ENCODE measurements at regions not wholly inside any gene's neighbourhood (a gene's known extent, or its start where the extent isn't known, plus 50 kb on each side); places are given as distances from the start of the nearest gene placed in this dataset.

DNA sequence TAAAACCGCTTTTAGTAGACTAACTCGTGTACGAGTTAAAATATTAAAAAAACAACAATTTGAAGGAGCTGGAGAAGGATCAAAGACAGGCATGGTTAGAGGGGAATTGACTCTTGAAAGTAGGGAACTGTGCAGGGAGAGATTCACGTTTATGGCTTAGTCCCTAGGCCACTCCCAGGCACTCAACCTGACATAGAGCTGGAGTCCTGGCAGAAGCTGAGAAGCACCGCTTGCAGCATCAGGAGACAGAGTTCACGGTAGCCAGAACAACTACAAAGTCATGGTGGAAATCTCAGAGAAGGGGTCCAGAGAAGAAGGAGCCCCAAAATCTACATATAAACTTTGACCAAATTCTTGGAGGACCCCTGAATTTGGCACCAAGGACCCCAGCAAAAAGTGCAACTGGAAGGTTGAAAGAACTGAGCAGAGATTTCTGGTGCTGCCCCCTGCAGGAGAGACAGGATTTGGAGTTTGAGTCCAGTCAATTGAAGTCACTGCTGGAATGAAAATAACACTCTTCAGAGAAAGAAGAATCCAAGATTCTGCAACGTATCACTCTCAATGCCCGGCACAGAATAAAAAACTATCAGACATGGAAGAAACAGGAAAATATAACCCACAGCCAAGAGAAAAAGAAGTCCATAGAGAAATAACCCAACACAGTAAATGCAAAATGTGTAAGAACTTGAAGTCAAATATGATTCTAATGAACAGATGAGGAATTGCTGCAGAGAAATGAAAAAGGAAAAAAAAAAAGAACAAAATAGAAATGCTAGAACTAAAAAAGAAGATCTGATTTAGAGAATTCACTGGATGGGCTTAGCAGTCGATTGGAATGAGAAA lies 493.3 kb upstream of the PODXL start:
- intact Hi-C loops (cut with micrococcal nuclease) = loop anchor here (2.0 kb wide), 1 partner anchor 361 kb away; no protein-coding TSS in a partner anchor
- Mint-ChIP-seq H3K4me3 (ENCODE audit: low read depth) (no peak overlapping the region), H3K9me3 (no peaks in the 10 kb centered on the region), H3K27me3 (ENCODE audit: low read depth) (no peaks in the 10 kb centered on the region), H3K27ac (no peak overlapping the region), H3K4me1 (ENCODE audit: low read depth) (no peaks in the 10 kb centered on the region), H3K36me3 (ENCODE audit: low read depth) (no peaks in the 10 kb centered on the region)
- no peak for DNase-seq (ENCODE audit: low spot score)

DNA sequence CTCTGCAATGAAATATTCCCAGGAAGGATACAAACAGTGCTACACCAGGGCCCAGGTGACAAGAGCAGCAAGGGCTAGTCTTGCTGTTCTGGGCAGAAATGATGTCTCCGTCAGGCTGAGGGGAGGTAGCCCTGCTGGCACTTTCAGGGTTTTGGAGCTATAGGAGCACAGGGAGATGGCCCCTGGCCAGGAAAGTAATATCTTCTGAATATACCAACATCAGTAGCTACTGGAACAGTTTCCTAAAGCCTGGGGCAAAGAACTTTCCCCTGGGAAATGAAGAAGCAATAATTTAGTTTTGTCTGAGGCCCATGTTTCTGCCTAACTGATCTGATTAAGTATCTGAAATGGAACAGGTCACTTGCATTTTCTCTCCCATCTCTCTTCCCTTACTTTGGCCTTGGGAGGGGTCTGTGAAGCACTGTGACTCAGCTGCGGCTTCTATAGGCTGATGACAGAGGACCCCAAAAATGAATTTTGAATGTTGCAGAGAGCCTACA lies 489.1 kb upstream of the PODXL start:
- H3K4me3 Mint-ChIP-seq (ENCODE audit: low read depth) = no peak overlapping the region
- intact Hi-C loops (cut with micrococcal nuclease) = no loop called here

DNA sequence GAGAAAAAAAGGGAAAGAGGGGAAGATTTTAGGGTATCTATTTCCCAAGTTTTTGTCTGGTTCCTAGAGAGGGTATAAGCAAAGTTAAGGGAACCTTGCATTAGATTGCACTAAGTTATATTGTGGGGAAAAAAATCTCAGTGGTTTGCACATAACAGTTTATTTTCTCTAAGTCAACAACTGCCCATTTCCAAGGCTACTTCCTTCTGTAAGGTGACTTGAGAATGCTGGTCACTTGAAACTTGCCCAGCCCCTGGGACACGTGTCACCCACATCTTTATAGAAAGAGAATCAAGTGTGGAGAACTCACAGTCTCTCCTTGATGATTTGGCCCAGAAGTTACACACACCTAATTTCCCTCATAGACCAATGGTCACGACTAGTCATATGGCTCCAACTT lies 488.6 kb upstream of the PODXL start:
- Mint-ChIP-seq H3K4me1 (ENCODE audit: low read depth) (no peaks in the 10 kb centered on the region), H3K27ac (no peak overlapping the region), H3K4me3 (ENCODE audit: low read depth) (no peak overlapping the region), H3K36me3 (ENCODE audit: low read depth) (no peaks in the 10 kb centered on the region), H3K27me3 (ENCODE audit: low read depth) (no peaks in the 10 kb centered on the region), H3K9me3 (no peaks in the 10 kb centered on the region)
- intact Hi-C loops (cut with micrococcal nuclease) = no loop called here
- DNase-seq (ENCODE audit: low spot score) = no peak

More for the DNA sequence above, 489.1 kb upstream of the PODXL start:
- no peak for DNase-seq (ENCODE audit: low spot score)
- no peaks in the 10 kb centered on the region for H3K4me1 Mint-ChIP-seq (ENCODE audit: low read depth)
- no peak overlapping the region for H3K27ac Mint-ChIP-seq
- H3K36me3 Mint-ChIP-seq (ENCODE audit: low read depth) = no peaks in the 10 kb centered on the region
- no peaks in the 10 kb centered on the region for H3K27me3 Mint-ChIP-seq (ENCODE audit: low read depth)
- no peaks in the 10 kb centered on the region for H3K9me3 Mint-ChIP-seq

DNA sequence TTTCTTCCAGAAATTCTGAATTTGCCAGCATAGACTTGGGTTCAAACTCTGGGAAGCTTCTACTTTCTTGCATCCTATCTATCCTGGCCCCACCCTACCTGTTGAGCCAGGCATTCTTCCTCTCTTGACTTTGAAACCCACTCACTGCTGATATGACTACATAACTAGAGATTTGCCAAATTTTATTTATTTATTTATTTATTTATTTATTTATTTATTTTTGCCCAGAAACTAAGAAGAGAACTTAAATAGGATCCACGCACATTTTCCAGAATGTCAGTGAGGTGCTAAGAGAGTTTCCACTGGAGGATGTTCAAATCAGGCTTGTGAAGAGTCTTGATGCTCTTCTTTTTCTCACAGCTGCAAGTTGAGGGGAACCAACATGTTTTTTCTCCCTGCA lies 487.8 kb upstream of the PODXL start:
- no peak for DNase-seq (ENCODE audit: low spot score)
- Mint-ChIP-seq H3K4me3 (ENCODE audit: low read depth) (no peak overlapping the region), H3K36me3 (ENCODE audit: low read depth) (no peaks in the 10 kb centered on the region), H3K4me1 (ENCODE audit: low read depth) (no peaks in the 10 kb centered on the region), H3K27ac (no peak overlapping the region), H3K9me3 (no peaks in the 10 kb centered on the region), H3K27me3 (ENCODE audit: low read depth) (peaks cover 2% of the 10 kb centered on the region)
- intact Hi-C loops (cut with micrococcal nuclease) = no loop called here

DNA sequence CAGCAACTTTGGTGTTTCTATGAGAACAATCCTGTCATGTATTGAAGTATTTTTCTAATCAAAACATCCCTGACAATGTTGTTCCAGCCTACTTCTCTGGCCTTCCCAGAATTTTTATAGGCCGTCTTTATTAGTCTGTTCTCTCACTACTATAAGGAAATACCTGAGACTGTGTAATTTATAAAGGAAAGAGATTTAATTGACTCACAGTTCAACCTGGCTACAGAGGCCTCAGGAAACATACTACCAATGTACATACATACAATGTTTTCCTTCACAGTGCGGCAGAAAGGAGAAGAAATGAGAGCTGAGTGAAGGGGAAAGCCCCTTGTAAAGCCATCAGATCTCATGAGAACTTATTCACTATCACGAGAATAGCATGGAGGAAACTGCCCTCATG lies 484.7 kb upstream of the PODXL start:
- no peaks in the 10 kb centered on the region for H3K36me3 Mint-ChIP-seq (ENCODE audit: low read depth)
- H3K27ac Mint-ChIP-seq = no peak overlapping the region
- no peaks in the 10 kb centered on the region for H3K4me1 Mint-ChIP-seq (ENCODE audit: low read depth)
- peaks cover 2% of the 10 kb centered on the region for H3K27me3 Mint-ChIP-seq (ENCODE audit: low read depth)
- no peaks in the 10 kb centered on the region for H3K9me3 Mint-ChIP-seq
- intact Hi-C loops (cut with micrococcal nuclease) = no loop called here
- DNase-seq (ENCODE audit: low spot score) = no peak
- H3K4me3 Mint-ChIP-seq (ENCODE audit: low read depth) = no peak overlapping the region

DNA sequence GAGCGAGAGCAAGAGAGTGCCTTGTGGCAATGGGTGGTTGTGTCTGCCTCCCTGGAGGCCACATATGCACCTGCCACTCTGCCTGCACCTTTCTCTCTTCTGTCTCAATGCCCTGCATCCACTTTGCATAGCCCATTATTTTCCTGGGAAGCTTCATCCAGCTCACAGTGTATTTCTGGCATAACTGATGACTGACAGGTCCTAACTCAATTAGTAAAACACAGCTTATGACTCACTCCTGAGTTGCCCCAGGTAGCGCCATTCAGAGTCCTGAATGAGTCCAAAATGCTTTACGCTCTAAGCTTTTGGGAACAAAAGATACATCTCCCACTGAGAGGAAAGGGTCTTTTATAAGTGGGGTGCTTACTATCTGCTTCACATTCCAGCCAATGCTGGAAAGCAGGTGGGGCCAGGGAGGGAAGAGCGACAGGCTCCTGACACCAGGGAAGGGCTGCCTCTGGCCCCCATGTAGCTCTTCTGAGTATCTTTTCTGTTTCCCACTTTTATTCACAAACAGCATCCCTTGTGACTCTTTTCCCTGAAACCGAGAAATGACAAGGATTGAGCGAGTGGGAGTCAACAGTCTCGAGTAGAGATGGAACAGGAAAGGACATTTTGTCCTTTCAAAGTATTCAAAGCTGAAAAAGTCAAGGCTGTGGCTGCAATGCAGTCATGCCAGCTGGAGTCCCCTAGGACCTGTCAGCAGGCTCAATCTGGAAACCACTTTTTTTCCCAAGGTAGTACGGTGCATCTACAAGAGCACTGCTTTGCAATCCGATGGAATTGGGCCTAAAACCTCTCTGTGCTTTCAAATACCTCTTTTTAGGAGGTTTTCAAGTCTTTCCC lies 479.3 kb upstream of the PODXL start:
- Mint-ChIP-seq H3K36me3 (ENCODE audit: low read depth) (no peaks in the 10 kb centered on the region), H3K4me1 (ENCODE audit: low read depth) (no peaks in the 10 kb centered on the region), H3K27ac (no peak overlapping the region), H3K27me3 (ENCODE audit: low read depth) (peaks cover 2% of the 10 kb centered on the region), H3K4me3 (ENCODE audit: low read depth) (no peak overlapping the region), H3K9me3 (no peaks in the 10 kb centered on the region)
- no peak for DNase-seq (ENCODE audit: low spot score)
- intact Hi-C loops (cut with micrococcal nuclease) = no loop called here

DNA sequence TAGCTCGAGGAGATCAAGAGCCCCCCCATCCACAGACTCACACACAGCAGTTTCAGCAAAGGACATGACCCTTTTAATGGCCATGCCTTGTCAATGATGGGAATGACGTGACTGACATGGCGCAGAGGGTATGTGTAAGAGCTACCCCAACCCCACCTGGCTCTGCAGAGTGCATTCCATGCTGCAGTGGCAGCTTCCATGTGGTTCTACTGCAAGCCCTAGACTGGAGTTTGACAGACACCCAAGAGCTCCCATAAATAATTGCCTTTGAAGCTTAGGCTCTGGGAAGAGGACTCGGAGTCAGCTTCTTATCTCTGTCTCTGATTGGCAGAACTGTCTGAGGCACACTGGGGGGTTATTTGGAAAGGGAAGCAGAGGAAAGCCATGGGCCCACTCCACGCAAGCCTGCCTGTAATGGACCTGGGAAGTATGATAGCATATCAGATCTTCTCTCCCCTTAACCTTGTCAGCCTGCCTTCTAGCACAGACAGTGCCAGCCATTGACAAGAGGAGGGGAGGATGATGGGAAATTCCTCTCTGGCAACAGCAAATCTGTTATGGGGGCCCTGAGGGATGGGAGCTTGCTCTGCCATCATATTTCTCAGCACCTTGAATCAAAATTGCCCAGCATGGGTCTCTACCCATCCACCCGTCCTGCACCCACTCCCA lies 478.5 kb upstream of the PODXL start:
- Mint-ChIP-seq H3K9me3 (no peaks in the 10 kb centered on the region), H3K27me3 (ENCODE audit: low read depth) (peaks cover under 1% of the 10 kb centered on the region), H3K4me1 (ENCODE audit: low read depth) (no peaks in the 10 kb centered on the region), H3K4me3 (ENCODE audit: low read depth) (no peak overlapping the region), H3K36me3 (ENCODE audit: low read depth) (no peaks in the 10 kb centered on the region), H3K27ac (no peak overlapping the region)
- intact Hi-C loops (cut with micrococcal nuclease) = no loop called here
- no peak for DNase-seq (ENCODE audit: low spot score)

DNA sequence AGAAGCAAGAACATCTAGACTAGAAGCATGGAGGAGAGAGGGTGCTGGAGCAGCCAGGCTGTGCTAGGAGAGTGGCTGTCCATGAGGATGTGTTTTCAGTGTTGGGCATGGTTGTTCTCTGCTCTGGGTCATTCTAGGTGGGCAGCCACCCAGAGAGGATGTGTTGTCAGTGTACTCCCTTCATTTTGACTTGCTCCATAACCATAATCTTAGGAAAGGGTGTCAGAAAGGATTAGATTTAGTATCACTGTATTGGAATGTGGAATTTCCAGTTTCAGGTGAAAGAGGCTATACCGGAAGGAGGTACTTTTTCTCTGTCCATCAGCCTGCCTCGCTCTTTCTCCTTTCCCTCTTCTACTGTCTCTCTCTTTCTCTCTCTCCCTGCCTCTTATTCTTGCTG lies 474.5 kb upstream of the PODXL start:
- DNase-seq (ENCODE audit: low spot score) = no peak
- Mint-ChIP-seq H3K4me3 (ENCODE audit: low read depth) (no peak overlapping the region), H3K36me3 (ENCODE audit: low read depth) (no peaks in the 10 kb centered on the region), H3K27ac (no peak overlapping the region), H3K9me3 (no peaks in the 10 kb centered on the region), H3K27me3 (ENCODE audit: low read depth) (no peaks in the 10 kb centered on the region), H3K4me1 (ENCODE audit: low read depth) (no peaks in the 10 kb centered on the region)
- intact Hi-C loops (cut with micrococcal nuclease) = no loop called here

DNA sequence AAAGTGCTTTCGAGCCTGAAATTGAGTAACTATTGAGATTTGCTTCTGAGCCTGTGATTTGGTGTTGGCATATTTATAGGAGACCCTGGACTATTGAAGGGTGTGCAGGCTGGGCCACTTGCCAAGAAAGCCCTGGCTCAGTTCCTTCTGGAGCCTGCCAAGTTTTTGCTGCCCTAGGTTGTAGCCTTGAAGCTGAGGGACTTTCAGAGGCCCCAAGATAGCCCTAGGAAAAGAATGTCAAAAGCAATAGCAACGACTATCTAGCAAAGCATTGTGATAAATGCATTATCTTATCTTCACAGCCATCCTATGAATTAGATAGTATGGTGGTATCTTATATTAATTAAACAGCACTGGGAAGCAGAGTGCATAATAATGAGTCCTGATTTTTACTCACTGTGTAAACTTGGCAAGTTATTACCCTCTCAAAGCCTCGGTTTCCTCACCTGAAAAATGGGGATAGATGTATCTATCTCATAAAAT lies 473.7 kb upstream of the PODXL start:
- no peak for DNase-seq (ENCODE audit: low spot score)
- Mint-ChIP-seq H3K36me3 (ENCODE audit: low read depth) (no peaks in the 10 kb centered on the region), H3K4me1 (ENCODE audit: low read depth) (no peaks in the 10 kb centered on the region), H3K27me3 (ENCODE audit: low read depth) (no peaks in the 10 kb centered on the region), H3K27ac (no peak overlapping the region), H3K4me3 (ENCODE audit: low read depth) (no peak overlapping the region), H3K9me3 (no peaks in the 10 kb centered on the region)
- intact Hi-C loops (cut with micrococcal nuclease) = no loop called here

DNA sequence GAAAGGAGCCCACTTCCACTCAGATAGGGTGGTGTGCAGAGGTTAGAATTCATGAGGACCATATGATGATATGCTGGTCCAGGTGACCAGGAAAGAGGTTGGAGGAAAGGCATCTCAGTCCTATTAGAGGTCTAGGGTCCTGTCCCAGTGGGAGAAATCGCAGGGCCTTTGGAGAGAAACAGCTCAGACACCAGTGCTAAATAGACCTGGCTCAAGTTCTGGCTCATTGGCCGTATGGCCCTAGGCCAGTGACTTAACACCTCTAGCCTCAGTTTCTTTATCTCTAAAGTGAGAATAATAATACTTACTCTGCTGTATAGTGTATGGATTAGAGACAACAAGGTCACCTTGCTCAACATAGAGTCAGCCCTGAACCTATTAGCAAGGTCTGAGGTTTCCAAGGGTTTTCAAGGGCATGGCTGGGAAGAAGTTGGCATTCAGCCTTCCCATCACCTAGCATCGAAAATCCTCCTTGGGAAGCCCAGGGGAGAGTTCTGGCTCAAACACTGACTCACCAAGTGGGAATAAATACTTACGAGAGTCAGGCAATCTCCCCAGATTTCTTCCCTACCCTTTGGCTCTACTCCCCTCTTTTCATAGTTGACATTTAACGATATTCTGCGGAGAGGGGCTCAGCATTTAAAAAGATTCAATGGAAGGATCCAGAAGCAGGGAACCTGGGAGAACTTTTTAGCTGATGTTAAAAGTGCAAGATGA lies 473.1 kb upstream of the PODXL start:
- Mint-ChIP-seq H3K4me3 (ENCODE audit: low read depth) (no peak overlapping the region), H3K27me3 (ENCODE audit: low read depth) (no peaks in the 10 kb centered on the region), H3K36me3 (ENCODE audit: low read depth) (no peaks in the 10 kb centered on the region), H3K9me3 (no peaks in the 10 kb centered on the region), H3K4me1 (ENCODE audit: low read depth) (no peaks in the 10 kb centered on the region), H3K27ac (no peak overlapping the region)
- intact Hi-C loops (cut with micrococcal nuclease) = no loop called here
- no peak for DNase-seq (ENCODE audit: low spot score)

DNA sequence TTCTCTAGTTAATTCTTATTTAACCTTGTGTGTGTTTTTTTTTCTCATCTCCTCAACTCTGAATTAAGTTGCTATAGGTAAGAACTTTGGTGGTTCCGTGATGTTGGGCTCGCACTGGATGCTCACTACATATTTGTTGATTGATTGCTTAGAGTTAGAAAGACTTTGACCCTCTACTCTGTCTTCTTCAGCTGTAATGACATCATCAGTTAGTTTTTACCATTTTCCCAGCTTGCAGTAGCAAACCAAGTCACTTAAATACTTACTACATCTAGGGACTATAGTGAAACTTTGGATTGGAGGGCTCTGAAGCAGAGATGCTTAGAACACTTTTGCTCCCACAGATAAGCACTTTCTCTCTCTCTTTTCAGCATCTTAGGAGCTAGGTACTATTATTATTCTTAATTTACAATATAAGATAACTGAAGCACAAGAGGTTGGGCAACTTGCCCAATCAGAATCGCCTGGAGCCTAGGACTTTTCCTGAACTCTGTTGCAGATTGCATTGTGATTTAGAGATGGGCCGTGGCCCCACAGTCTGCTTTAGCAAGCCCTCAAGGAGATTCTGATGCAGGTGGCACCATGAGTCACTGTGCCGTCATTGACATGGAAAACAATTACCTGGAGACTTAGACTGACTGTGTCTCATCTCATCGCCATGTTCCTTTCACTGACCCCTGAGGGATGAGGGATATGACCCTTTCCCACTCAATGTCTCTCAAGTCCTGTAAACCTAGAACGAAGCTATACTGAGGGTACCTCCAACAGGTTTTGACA lies 471.9 kb upstream of the PODXL start:
- Mint-ChIP-seq H3K27ac (no peak overlapping the region), H3K4me3 (ENCODE audit: low read depth) (no peak overlapping the region), H3K27me3 (ENCODE audit: low read depth) (no peaks in the 10 kb centered on the region), H3K9me3 (no peaks in the 10 kb centered on the region), H3K4me1 (ENCODE audit: low read depth) (no peaks in the 10 kb centered on the region), H3K36me3 (ENCODE audit: low read depth) (no peaks in the 10 kb centered on the region)
- DNase-seq (ENCODE audit: low spot score) = no peak
- intact Hi-C loops (cut with micrococcal nuclease) = no loop called here

DNA sequence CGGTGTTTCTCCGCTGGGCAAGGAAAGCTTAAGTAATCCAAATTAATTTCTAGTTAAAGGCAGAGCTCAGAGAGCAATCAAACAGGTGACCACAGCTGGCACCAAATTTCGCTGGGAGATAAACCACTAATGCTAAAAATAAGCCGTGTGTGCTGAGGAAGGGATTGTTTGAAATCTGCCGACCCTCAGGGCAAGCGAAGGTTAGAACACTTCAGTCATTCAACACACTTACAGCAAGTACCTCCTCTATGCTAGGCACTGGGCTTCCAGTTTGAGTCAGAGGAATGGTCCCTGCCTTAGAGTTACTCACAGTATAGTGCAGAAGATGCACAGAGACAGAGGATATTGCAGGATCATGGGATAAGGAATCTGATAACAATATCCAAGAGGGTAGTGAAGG lies 467.9 kb upstream of the PODXL start:
- no peak for DNase-seq (ENCODE audit: low spot score)
- intact Hi-C loops (cut with micrococcal nuclease) = no loop called here
- Mint-ChIP-seq H3K4me3 (ENCODE audit: low read depth) (no peak overlapping the region), H3K9me3 (no peaks in the 10 kb centered on the region), H3K4me1 (ENCODE audit: low read depth) (no peaks in the 10 kb centered on the region), H3K27me3 (ENCODE audit: low read depth) (no peaks in the 10 kb centered on the region), H3K27ac (no peak overlapping the region), H3K36me3 (ENCODE audit: low read depth) (no peaks in the 10 kb centered on the region)
